ENCODE measurements at regions not wholly inside any gene's neighbourhood (a gene's known extent, or its start where the extent isn't known, plus 50 kb on each side); places are given as distances from the start of the nearest gene placed in this dataset.
A peak's percentile ranks its signal among the peaks of the same experiment; 100 is the strongest.

DNA sequence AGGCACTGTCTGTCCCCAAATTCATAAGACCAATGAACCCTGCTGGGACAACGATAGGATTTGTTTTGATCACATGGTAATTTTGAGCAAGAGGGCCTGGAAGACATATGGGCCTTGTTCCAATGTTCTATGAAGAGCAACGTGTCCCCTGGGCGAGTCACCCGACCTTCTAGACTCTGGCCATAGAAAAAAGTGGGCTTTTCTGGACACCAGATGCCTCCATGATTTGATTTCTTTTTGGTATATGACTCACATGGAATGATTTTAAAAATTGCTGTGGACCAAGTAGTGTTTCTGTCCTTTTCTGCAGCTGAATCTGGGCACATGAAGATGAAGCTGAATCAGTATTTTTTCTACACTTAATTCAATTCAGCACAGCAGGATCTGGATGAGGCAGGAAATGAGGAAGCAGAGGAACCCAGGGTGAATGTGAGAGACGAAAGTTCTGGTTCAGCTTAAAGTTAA is 104.9 kb downstream of the CDC42EP3 start:
- H3K27ac ChIP-seq (ENCODE audit: insufficient read depth, low read length), result peak overlapping the region; percentile 34; the same call in 1 of the 2 replicates
- H3K9ac ChIP-seq (ENCODE audit: low read depth, low read length), result no peak overlapping the region; the same call in 1 of the 2 replicates
- H2BK15ac ChIP-seq (ENCODE audit: low read depth, low read length), result peak overlapping the region; percentile 92; the same call in 2 of the 3 replicates
- H3K4ac ChIP-seq (ENCODE audit: low read depth, low read length), result peak overlapping the region; percentile 58
- ChIA-PET CTCF (no interaction called here), POLR2A (ENCODE audit: unreplicated experiment) (no interaction called here)
- peak overlapping the region; percentile 23; the same call in 1 of the 2 replicates for H3K4me2 ChIP-seq (ENCODE audit: low read depth, low read length)
- H3K4me1 ChIP-seq (ENCODE audit: control insufficient read depth, insufficient read depth, low read length), result peaks cover 28% of the 10 kb centered on the region
- in situ Hi-C loops (cut with MboI; ENCODE audit: low sequenced_read_pairs), result no loop called here
- DNase-seq (peak; percentile 95), ATAC-seq (ENCODE audit: low read depth) (peak; percentile 32)
- peak overlapping the region; percentile 78 for H2BK120ac ChIP-seq (ENCODE audit: low read depth, low read length)
- no TSS peak for BruUV-seq (replicated peaks)
- peak overlapping the region; percentile 12; the same call in 1 of the 2 replicates for H3K56ac ChIP-seq (ENCODE audit: extremely low read depth, insufficient read depth, low read length)
- peak overlapping the region; percentile 11 for H2AFZ ChIP-seq (replicated peaks; ENCODE audit: low read length, poor library complexity)
- no peaks in the 10 kb centered on the region for H3K27me3 ChIP-seq (ENCODE audit: control insufficient read depth, insufficient read depth, low read length)
- H3K18ac ChIP-seq (ENCODE audit: low read depth, low read length), result peak overlapping the region; percentile 89; the same call in 1 of the 2 replicates
- H3K14ac ChIP-seq (replicated peaks; ENCODE audit: low read depth, low read length), result peak overlapping the region; percentile 59
- H3K4me3 ChIP-seq (ENCODE audit: insufficient read depth, low read depth, low read length), result no peak overlapping the region
- H3K79me1 ChIP-seq (ENCODE audit: low read depth in 1 of 2, low read length in 2 of 2), result peaks cover 0 to 7% of the 10 kb centered on the region in 2 experiments; a peak in 2 of 4 replicates
- no peak overlapping the region for H2AK9ac ChIP-seq (replicated peaks; ENCODE audit: low read depth, low read length, poor library complexity)
- H4K20me1 ChIP-seq (ENCODE audit: insufficient read depth, low read length), result no peaks in the 10 kb centered on the region
- H4K5ac ChIP-seq (ENCODE audit: low read depth, low read length), result peak overlapping the region; percentile 82; the same call in 1 of the 2 replicates
- H3K9me3 ChIP-seq (ENCODE audit: control insufficient read depth, insufficient read depth, low read length), result no peaks in the 10 kb centered on the region
- peak overlapping the region; percentile 82 for H2BK5ac ChIP-seq (ENCODE audit: low read depth, low read length, poor library complexity, severe bottlenecking)
- H2BK20ac ChIP-seq (ENCODE audit: low read depth, low read length), result peak overlapping the region; percentile 75
- H3K9me1 ChIP-seq (ENCODE audit: insufficient read depth, low read length), result peaks cover 11% of the 10 kb centered on the region
- peak overlapping the region; percentile 46; the same call in 1 of the 2 replicates for H3K23ac ChIP-seq (ENCODE audit: low read depth, low read length)
- intact Hi-C loops (cut with micrococcal nuclease), result no loop called here
- no peaks in the 10 kb centered on the region for H3K36me3 ChIP-seq (ENCODE audit: control insufficient read depth, insufficient read depth, low read length)
- no CpG with 5 or more reads among the region's 5 CpGs for WGBS, 2 experiments (ENCODE audit: extremely low coverage in 2 of 2, insufficient read length in 1 of 2)
- dilution Hi-C loops (cut with HindIII; ENCODE audit: low sequenced_read_pairs, unreplicated experiment), result no loop called here
- H2AK5ac ChIP-seq (ENCODE audit: low read depth, low read length), result peak overlapping the region; percentile 20; the same call in 1 of the 2 replicates
- TF ChIP-seq RCOR1 (IDR thresholded peaks at IDR 0.05; ENCODE audit: insufficient replicate concordance, low read length) (no peak), BHLHE40 (IDR thresholded peaks at IDR 0.05; ENCODE audit: low read depth, low read length) (no peak; the same call in 1 of the 2 replicates), CEBPB (IDR thresholded peaks at IDR 0.05; ENCODE audit: low read depth, low read length) (peak; percentile 36), MAFK (IDR thresholded peaks at IDR 0.05; ENCODE audit: low read depth, low read length) (peak; percentile 59; the same call in 1 of the 2 replicates), FOS (IDR thresholded peaks at IDR 0.05; ENCODE audit: low read depth, low read length) (peak; percentile 76; the same call in 1 of the 2 replicates)
- TF ChIP-seq, protein P1, sequence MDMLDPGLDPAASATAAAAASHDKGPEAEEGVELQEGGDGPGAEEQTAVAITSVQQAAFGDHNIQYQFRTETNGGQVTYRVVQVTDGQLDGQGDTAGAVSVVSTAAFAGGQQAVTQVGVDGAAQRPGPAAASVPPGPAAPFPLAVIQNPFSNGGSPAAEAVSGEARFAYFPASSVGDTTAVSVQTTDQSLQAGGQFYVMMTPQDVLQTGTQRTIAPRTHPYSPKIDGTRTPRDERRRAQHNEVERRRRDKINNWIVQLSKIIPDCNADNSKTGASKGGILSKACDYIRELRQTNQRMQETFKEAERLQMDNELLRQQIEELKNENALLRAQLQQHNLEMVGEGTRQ (IDR thresholded peaks at IDR 0.05; ENCODE audit: low read depth, low read length), result peak; percentile 12; the same call in 1 of the 2 replicates
- H4K8ac ChIP-seq (ENCODE audit: low read depth in 2 of 2, low read length in 2 of 2), result peak overlapping the region; percentile 29 to 75
- peak overlapping the region; percentile 56 for H4K91ac ChIP-seq (ENCODE audit: insufficient read depth, low read depth, low read length)

Measured in IMR-90 (cell line).